ENCODE measurements at regions not wholly inside any gene's neighbourhood (a gene's known extent, or its start where the extent isn't known, plus 50 kb on each side); places are given as distances from the start of the nearest gene placed in this dataset.
"Not testable (repeated sequence)": the region's sequence is repeated elsewhere in the genome, so short reads cannot be mapped to it uniquely, and the experiment has no call there.

DNA sequence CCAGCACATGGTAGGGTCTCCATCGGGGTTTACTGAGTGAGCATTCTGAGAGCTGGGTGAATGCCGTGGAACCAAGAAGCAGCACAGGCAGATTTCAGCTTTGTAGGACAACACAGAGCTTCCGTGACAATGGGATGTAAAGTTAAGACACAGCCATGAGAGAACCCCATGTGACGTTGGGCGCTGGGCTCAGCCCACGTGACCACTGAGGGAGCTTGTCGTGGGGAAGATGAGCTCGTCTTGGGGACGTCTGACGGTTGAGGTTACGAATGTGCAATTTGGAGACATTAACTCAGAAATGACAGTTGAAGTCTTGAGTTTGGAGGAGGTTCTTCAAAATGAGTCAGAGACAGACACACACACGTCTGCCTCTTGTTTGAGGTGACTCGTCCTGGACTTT lies 51.5 kb upstream of the MUC20 start:
- H3K36me3 ChIP-seq (ENCODE audit: insufficient read depth, low read length): peaks cover 13% of the 10 kb centered on the region
- H3K4me1 ChIP-seq (ENCODE audit: insufficient read depth, low read length); H3K9me3 ChIP-seq (ENCODE audit: control insufficient read depth, insufficient read depth, low read length); H3K9ac ChIP-seq (ENCODE audit: low read depth, low read length): not testable (repeated sequence)

DNA sequence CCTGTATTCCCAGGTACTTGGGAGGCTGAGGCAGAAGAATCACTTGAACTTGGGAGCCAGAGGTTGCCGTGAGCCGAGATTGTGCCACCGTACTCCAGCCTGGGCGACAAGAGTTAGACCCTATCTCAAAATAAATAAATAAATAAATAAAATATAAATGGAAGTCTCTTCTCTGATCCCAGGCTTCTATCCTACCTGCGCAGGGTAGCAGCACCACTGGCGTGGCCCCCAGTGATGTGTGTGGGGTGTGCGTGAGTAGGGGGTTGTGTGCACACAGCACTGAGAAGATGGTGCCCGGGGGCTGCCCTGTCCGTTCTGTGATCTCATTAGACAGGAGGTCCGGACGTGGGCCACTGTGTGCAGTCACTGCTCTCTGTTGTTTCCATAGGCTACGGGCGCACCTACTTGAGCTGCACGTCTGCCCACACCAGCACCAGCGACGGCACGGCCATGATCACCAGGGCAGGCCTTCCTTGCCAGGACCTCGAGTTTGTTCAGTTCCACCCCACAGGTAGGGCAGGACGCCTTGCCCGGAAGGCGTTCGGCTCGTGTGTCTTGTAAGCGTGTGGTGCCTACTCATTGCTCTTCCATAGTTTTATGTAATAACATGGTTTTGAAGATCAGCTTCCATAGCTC lies 52.5 kb upstream of the MUC20 start:
- not testable (repeated sequence) for H3K9me3 ChIP-seq (ENCODE audit: control insufficient read depth, insufficient read depth, low read length); H3K9ac ChIP-seq (ENCODE audit: low read depth, low read length); H3K4me1 ChIP-seq (ENCODE audit: insufficient read depth, low read length); H3K36me3 ChIP-seq (ENCODE audit: insufficient read depth, low read length)

DNA sequence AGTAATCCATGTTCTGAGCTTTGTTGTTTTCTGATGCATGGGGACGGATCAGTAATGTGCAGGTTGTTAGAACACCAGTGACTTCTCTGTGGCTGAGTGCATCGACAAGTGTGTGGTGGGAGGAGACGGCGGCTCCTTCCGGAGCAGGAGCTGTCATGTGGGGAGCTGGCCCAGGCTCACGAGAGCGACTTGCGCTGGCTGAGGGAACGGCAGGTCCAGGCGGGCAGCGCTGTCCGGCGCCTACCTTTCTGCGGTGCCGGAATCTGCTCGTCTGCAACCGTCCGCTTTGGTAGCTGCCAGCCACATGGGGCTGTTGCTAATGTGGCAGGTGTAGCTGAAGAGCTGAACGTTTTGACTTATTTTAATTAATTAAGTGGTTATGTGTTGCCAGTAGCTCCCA lies 55.5 kb upstream of the MUC20 start:
- not testable (repeated sequence) for H3K36me3 ChIP-seq (ENCODE audit: insufficient read depth, low read length); H3K9ac ChIP-seq (ENCODE audit: low read depth, low read length); H3K9me3 ChIP-seq (ENCODE audit: control insufficient read depth, insufficient read depth, low read length); H3K4me1 ChIP-seq (ENCODE audit: insufficient read depth, low read length)

DNA sequence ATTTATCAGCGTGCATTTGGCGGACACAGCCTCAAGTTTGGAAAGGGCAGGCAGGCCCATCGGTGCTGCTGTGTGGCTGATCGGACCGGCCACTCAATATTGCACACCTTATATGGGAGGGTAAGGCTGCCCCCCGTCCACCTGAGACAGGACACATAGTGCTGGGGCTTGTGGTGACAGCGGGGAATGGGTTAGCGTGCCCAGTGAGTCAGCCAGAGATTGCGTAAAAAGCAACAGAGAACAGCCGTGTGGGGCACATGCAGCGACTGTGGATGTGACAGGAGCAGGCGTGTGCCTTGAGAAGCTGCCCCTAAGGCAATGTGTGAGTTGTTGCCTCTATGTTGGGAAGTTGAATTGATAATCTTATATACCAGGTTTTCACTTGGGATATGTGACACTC lies 56.6 kb upstream of the MUC20 start:
- H3K4me1 ChIP-seq (ENCODE audit: insufficient read depth, low read length); H3K9ac ChIP-seq (ENCODE audit: low read depth, low read length); H3K36me3 ChIP-seq (ENCODE audit: insufficient read depth, low read length); H3K9me3 ChIP-seq (ENCODE audit: control insufficient read depth, insufficient read depth, low read length): not testable (repeated sequence)

DNA sequence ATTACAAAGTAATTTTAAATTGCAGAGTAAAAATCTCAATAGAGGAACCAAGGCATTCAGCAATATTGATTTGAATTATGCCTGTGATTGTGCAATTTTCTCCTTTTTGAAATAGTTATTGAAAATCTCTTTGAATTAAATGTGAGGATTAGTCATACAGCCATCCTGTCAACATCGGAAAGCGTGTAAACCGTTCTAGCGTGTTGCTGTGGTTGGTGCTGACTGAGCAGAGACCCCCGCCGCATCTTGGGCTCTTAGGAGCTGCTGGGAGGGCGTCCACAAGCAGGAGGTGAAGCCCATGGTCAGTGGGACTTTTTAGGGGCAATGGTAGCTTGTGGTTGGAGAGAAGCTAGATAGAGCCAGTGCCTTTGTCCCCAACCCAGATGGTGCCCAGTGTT lies 61.6 kb upstream of the MUC20 start:
- peak overlapping the region; percentile 33; the same call in 1 of the 2 replicates for H3K9ac ChIP-seq (ENCODE audit: low read depth, low read length)
- not testable (repeated sequence) for H3K4me1 ChIP-seq (ENCODE audit: insufficient read depth, low read length); H3K9me3 ChIP-seq (ENCODE audit: control insufficient read depth, insufficient read depth, low read length); H3K36me3 ChIP-seq (ENCODE audit: insufficient read depth, low read length)

DNA sequence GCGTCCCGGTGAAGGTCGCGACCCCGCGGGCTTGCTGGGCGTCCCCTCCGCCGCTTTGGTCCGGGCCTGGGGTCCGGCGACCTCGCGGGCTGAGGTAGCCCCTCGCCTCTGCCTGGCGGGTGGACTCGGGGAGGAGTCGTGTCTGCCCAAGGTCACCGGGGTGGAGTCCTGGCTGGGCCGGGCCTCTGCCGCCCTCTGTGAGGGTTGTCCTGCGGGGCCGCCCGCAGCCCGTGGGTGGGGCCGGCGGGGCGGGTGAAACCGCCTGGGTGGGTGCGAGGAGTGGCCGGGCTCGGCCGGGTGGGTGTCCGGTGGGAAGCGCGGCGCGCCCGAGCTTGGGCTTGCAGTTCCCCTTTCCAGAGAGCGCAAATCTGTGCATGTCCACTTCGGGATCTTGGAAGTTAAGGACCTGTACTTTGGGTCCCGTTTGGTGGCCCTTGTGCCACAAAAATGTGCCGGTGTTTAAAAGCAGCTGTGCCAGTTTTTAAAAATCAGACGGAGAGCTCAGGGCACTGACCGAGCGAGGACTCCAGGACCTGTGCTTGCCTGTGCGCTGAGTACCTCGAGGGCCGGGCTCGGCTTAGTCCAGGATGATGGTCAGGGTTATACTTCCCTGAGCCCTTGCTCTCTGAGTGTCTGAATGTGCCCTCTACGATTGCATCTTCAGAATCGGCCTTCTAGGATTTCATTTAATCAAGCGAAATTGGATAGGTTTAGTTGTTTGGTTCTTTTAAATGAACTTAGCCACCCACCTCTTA lies 62.2 kb upstream of the MUC20 start:
- H3K9ac ChIP-seq (ENCODE audit: low read depth, low read length): peak overlapping the region; percentile 54; the same call in 1 of the 2 replicates
- not testable (repeated sequence) for H3K36me3 ChIP-seq (ENCODE audit: insufficient read depth, low read length); H3K9me3 ChIP-seq (ENCODE audit: control insufficient read depth, insufficient read depth, low read length); H3K4me1 ChIP-seq (ENCODE audit: insufficient read depth, low read length)

DNA sequence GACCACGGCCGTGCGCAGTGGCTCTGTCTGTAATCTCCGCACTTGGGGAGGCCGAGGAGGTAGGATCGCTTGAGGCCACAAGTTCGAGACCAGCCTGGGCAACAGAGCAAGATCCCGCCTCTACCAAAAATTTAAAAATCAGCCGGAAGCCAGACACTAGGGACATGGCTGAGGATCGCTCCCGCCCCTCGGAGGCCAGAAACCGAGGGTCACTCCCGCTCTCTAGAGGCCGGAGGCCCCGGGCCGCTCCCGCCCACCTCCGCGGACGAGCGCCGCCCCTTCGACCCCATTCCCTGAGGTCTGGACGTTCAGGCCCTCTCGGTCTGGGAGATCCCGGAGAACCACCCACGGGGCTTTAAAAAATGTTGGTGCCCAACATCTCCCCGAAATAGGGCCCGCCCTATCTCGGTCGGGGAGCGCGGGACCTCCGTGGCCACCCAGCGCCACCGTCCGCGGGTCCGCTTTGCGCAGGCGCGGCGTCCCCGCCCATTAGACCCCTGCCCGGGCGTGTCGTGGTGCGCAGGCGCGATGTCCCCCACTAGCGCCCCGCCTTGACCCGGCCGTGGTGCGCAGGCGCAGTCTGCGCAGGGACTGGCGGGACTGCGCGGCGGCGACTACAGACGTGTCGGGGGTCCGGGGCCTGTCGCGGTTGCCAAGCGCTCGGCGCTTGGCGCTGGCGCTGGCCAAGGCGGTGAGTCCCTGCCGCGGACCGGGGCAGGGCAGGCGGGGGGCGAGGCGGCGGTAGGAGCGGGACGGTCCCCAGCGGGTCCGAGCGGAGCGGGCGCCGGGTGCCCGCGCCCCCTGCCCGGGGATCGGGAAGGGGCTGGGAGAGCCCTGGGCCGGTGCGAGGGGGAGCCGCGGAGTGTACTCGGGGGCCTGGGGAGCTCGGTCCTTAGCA lies 63.1 kb upstream of the MUC20 start:
- H3K4me1 ChIP-seq (ENCODE audit: insufficient read depth, low read length); H3K36me3 ChIP-seq (ENCODE audit: insufficient read depth, low read length); H3K9me3 ChIP-seq (ENCODE audit: control insufficient read depth, insufficient read depth, low read length): not testable (repeated sequence)
- peak overlapping the region; percentile 93 for H3K9ac ChIP-seq (ENCODE audit: low read depth, low read length)

DNA sequence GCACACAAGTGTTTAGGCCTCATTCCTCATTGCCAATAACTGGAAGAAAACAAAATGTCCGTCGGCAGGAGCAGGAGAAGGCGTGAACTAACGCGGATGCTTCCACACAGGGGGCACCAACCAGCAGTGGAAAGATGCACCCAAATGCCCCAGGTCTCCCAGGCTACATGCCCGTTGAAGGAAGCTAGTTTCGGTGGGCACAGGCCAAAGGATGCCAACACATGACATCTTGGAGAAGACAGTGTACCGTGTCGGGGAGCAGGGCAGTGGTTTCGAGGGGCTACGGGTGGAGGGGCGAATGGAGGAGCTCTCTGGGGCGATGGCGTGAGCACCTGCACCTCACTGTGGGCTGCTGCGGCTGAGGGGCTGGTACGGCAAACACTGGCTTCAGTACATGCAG lies 64.7 kb upstream of the MUC20 start:
- H3K4me1 ChIP-seq (ENCODE audit: insufficient read depth, low read length); H3K9me3 ChIP-seq (ENCODE audit: control insufficient read depth, insufficient read depth, low read length); H3K9ac ChIP-seq (ENCODE audit: low read depth, low read length); H3K36me3 ChIP-seq (ENCODE audit: insufficient read depth, low read length): not testable (repeated sequence)

DNA sequence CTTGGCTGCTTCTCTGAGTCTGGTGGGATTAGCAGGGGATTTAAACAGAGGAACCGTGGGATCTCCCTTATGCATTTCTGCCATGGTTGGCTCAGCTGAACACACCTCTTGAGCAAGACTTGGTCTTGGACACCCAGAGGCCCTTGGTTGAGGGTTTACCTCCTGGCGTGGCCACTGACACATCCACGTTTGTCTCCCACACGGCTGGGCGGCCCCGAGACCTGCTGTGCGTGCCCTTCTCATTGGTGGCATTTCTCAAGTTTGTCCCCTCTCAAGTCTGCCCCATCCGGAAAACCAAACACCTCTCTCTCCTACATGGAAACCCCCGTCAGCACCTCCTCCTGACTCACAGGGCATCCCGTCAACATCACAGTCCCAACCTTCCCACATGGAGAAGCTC lies 66.0 kb upstream of the MUC20 start:
- H3K4me1 ChIP-seq (ENCODE audit: insufficient read depth, low read length); H3K9ac ChIP-seq (ENCODE audit: low read depth, low read length); H3K36me3 ChIP-seq (ENCODE audit: insufficient read depth, low read length); H3K9me3 ChIP-seq (ENCODE audit: control insufficient read depth, insufficient read depth, low read length): not testable (repeated sequence)

DNA sequence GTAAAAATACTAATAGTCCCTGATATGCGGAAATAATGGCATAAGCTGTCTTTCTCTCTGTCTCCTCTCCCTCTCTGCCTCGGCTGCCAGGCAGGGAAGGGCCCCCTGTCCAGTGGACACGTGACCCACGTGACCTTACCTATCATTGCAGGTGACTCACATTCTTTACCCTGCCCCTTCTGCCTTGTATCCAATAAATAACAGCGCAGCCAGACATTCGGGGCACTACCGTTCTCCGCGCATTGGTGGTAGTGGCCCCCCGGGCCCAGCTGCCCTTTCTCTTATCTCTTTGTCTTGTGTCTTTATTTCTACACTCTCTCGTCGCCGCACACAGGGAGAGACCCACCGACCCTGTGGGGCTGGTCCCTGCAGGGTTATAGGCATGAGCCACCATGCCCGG lies 66.6 kb upstream of the MUC20 start:
- H3K4me1 ChIP-seq (ENCODE audit: insufficient read depth, low read length); H3K9me3 ChIP-seq (ENCODE audit: control insufficient read depth, insufficient read depth, low read length); H3K9ac ChIP-seq (ENCODE audit: low read depth, low read length); H3K36me3 ChIP-seq (ENCODE audit: insufficient read depth, low read length): not testable (repeated sequence)

DNA sequence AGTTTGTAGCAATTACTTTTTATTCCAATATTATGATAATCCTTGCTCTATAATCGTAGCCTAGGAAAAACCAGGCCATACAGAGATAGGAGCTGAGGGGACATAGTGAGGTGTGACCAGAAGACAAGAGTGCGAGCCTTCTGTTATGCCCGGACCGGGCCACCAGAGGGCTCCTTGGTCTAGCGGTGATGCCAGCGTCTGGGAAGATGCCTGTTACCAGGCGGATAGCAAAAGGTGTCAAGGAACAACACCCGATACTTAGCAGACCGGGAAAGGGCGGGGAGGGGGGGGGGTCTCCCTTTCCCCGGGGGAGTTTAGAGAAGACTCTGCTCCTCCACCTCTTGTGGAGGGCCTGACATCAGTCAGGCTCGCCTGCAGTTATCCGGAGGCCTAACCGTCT lies 67.1 kb upstream of the MUC20 start:
- H3K36me3 ChIP-seq (ENCODE audit: insufficient read depth, low read length); H3K9me3 ChIP-seq (ENCODE audit: control insufficient read depth, insufficient read depth, low read length); H3K9ac ChIP-seq (ENCODE audit: low read depth, low read length); H3K4me1 ChIP-seq (ENCODE audit: insufficient read depth, low read length): not testable (repeated sequence)

DNA sequence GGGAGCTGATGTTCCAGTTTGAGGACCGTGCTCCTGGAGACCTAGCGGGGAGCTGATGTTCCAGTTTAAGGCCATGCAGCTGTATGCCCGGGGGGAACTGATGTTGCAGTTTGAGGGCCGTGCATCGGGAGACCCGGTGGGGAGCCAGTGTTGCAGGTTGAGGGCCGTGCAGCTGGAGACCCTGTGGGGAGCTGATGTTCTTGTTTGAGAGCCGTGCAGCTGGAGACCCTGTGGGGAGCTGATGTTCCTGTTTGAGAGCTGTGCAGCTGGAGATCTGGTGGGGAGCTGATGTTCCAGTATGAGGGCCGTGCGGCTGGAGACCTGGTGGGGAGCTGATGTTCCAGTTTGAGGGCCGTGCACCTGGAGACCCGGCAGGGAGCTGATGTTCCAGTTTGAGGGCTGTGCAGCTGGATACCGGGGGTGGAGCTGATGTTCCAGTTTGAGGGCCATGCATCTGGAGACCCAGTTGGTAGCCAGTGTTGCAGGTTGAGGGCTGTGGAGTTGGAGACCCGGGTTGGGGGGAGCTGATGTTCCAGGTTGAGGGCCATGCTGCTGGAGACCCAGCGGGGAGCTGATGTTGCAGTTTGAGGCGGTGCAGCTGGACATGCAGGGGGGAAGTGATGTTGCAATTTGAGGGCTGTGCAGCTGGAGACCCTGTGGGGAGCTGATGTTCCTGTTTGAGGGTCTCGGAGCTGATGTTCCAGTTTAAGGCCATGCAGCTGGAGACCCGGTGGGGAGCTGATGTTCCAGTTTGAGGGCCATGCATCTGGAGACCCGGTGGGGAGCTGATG lies 64.4 kb upstream of the APOD start:
- not testable (repeated sequence) for H3K9me3 ChIP-seq (ENCODE audit: control insufficient read depth, insufficient read depth, low read length); H3K4me1 ChIP-seq (ENCODE audit: insufficient read depth, low read length); H3K9ac ChIP-seq (ENCODE audit: low read depth, low read length); H3K36me3 ChIP-seq (ENCODE audit: insufficient read depth, low read length)

DNA sequence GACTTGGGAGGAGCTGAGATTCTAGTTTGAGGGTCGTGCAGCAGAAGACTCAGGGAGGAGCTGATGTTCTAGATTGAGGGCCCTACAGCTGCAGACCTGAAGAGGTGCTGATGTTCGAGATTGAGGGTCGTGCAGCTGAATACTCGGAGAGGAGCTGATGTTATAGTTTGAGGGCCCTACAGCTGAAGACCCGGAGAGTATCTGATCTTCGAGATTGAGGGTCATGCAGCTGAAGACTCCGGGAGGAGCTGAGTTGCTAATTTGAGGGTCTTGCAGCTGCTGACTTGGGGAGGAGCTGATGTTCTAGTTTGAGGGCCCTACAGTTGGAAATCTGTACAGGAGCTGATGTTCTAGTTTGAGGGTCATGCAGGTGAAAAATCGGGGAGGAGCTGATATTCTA lies 62.1 kb upstream of the APOD start:
- H3K36me3 ChIP-seq (ENCODE audit: insufficient read depth, low read length); H3K9me3 ChIP-seq (ENCODE audit: control insufficient read depth, insufficient read depth, low read length): not testable (repeated sequence)

DNA sequence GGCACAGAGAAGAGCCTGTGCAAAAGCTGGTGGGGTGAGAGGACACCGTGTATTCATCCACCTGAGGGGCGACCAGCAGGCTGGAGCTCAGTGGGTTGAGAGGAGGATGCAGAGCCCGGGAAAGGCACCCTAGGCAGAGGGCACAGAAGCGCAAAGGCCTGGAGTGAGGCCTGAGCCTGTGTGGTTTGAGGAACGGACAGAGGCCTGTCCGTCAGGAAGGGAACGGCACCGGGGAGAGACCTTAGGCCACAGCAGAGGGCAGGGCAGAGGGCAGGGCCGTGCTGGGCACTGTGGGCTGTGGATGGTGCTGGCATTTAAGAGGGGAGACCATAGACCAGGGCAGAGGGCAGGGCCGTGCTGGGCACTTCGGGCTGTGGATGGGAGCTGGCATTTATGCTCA lies 59.5 kb upstream of the APOD start:
- H3K9me3 ChIP-seq (ENCODE audit: control insufficient read depth, insufficient read depth, low read length); H3K9ac ChIP-seq (ENCODE audit: low read depth, low read length); H3K36me3 ChIP-seq (ENCODE audit: insufficient read depth, low read length); H3K4me1 ChIP-seq (ENCODE audit: insufficient read depth, low read length): not testable (repeated sequence)

More for the DNA sequence above, 62.1 kb upstream of the APOD start:
- not testable (repeated sequence) for H3K9ac ChIP-seq (ENCODE audit: low read depth, low read length); H3K4me1 ChIP-seq (ENCODE audit: insufficient read depth, low read length)
